GM10266 (cell line): ENCODE measurements at regions not wholly inside any gene's neighbourhood (a gene's known extent, or its start where the extent isn't known, plus 50 kb on each side); places are given as distances from the start of the nearest gene placed in this dataset.

ENCODE experiments used
- DNase-seq: peaks from one replicate; pipeline ENCODE4 v3.0.0; 2012; ENCODE audit errors: extremely low spot score
- CTCF ChIP-seq: IDR thresholded peaks from 2 replicates; pipeline ENCODE4 v1.5.1; 2012; ENCODE audit warnings: mild to moderate bottlenecking, low read depth; ENCODE audit not compliant: control insufficient read depth, insufficient read depth; ENCODE audit errors: missing control alignments

GRCh38 chr12:58252914-58253313, 311.5 kb downstream of the ATP23 start:
- TF ChIP-seq CTCF, result no peak
- DNase-seq, result no peak

- DNase-seq, result no peak
- no peak for TF ChIP-seq CTCF
Observed at GRCh38 chr12:58253663-58254062, 312.3 kb downstream of the ATP23 start.

GRCh38 chr12:58254463-58255100, 313.2 kb downstream of the ATP23 start:
- no peak for TF ChIP-seq CTCF
- DNase-seq, result no peak

GRCh38 chr12:58262796-58263195, 321.4 kb downstream of the ATP23 start:
- no peak for DNase-seq
- no peak for TF ChIP-seq CTCF

- no peak for TF ChIP-seq CTCF
- no peak for DNase-seq
Observed at GRCh38 chr12:58263816-58264215, 322.4 kb downstream of the ATP23 start.

GRCh38 chr12:58268069-58268468, 326.7 kb downstream of the ATP23 start:
- TF ChIP-seq CTCF, result no peak
- DNase-seq, result no peak

- no peak for TF ChIP-seq CTCF
- DNase-seq, result no peak
Observed at GRCh38 chr12:58269476-58269875, 328.1 kb downstream of the ATP23 start.
